K562 (cell line): ENCODE measurements at regions not wholly inside any gene's neighbourhood (a gene's known extent, or its start where the extent isn't known, plus 50 kb on each side); places are given as distances from the start of the nearest gene placed in this dataset.

ENCODE experiments used
- ATAC-seq: fragments of 200-7000 bp; cut with Tn5 transposase; 3 replicates; pipeline ENCODE4 v1.9.1; 2020; ENCODE audit warnings: moderate library complexity
- BruUV-seq: library from RNA; stranded (reverse); fragments of 400-500 nt; replicated peaks from 2 replicates; lab custom pipeline; 2021; lab: Mats Ljungman, UMichigan
- CTCF ChIA-PET: fragments of 300-600 bp; formaldehyde crosslinking; extraction: SDS; loops from one replicate; lab custom pipeline; 2021; ENCODE audit warnings: low intra/inter-chr PET ratio; lab: Yijun Ruan, JAX
- POLR2A ChIA-PET: fragments of 300-600, 350-650 bp; sonication (Branson Sonifier 250); formaldehyde crosslinking; extraction: SDS; loops from one replicate; lab custom pipeline; 2021; ENCODE audit warnings: antibody characterized with exemption, inconsistent platforms; lab: Yijun Ruan, JAX
- DNase-seq, 4 experiments: peaks; one replicate each; pipeline versions ENCODE4 v3.0.0 to v3.0.0-alpha.2; 2011 to 2018; ENCODE audit warnings: low spot score in 3 of 4, mixed read lengths in 3 of 4; ENCODE audit errors: extremely low read depth in 1 of 4
- FAIRE-seq: peaks from 2 replicates; lab custom pipeline; 2011; peaks lifted over from hg19 to GRCh38; lab: Jason Lieb, UNC
- H2AFZ ChIP-seq: 2 replicates; pipeline ENCODE4 v1.6.0; 2011; ENCODE audit warnings: low read depth, low read length, control low read depth, inconsistent platforms
- H3K27ac ChIP-seq: fragments of 200-600 bp; 3 replicates; pipeline ENCODE4 v1.8.0; 2011; ENCODE audit warnings: low read depth, mild to moderate bottlenecking, control low read depth, inconsistent platforms, low read length, moderate library complexity, mixed read lengths; ENCODE audit errors: extremely low read depth
- H3K27me3 ChIP-seq, 2 experiments: fragments of 300-600 bp in 1 of 2; 2 replicates in 1 of 2; 3 replicates in 1 of 2; pipeline versions ENCODE4 v1.6.0 to v1.8.0; 2011; ENCODE audit warnings: inconsistent platforms in 2 of 2, low read length in 2 of 2, mild to moderate bottlenecking in 1 of 2, mixed read lengths in 1 of 2, moderate library complexity in 1 of 2; ENCODE audit not compliant: control insufficient read depth in 2 of 2, insufficient read depth in 2 of 2
- H3K36me3 ChIP-seq: fragments of 300-600 bp; 3 replicates; pipeline ENCODE4 v1.8.0; 2011; ENCODE audit warnings: mild to moderate bottlenecking, low read length, inconsistent platforms; ENCODE audit not compliant: control insufficient read depth, insufficient read depth
- H3K4me1 ChIP-seq, 2 experiments: fragments of 200-600 bp in 1 of 2; replicated peaks in 1 of 2; 2 replicates in 1 of 2; 3 replicates in 1 of 2; pipeline versions ENCODE4 v1.5.1 to v1.8.0; 2011; ENCODE audit warnings: inconsistent platforms in 2 of 2, low read length in 2 of 2, mild to moderate bottlenecking in 1 of 2, mixed read lengths in 1 of 2, moderate library complexity in 1 of 2; ENCODE audit not compliant: control insufficient read depth in 2 of 2, insufficient read depth in 2 of 2
- H3K4me2 ChIP-seq: 2 replicates; pipeline ENCODE4 v1.6.1; 2011; ENCODE audit warnings: low read length, control low read depth, inconsistent platforms, mixed read lengths; ENCODE audit not compliant: insufficient read depth
- H3K4me3 ChIP-seq: fragments of 200-600 bp; sonication (generic), shearing (Covaris generic); 2 replicates; pipeline ENCODE4 v1.5.1; 2016; ENCODE audit warnings: control low read depth, inconsistent platforms
- H3K79me2 ChIP-seq: fragments of 200-600 bp; 3 replicates; pipeline ENCODE4 v1.8.0; 2011; ENCODE audit warnings: low read length, inconsistent platforms; ENCODE audit not compliant: control insufficient read depth, insufficient read depth
- H3K9ac ChIP-seq, 2 experiments: 2 replicates each; pipeline versions ENCODE4 v1.6.0 to v1.6.1; 2011; ENCODE audit warnings: low read depth in 2 of 2, low read length in 2 of 2, control low read depth in 1 of 2, inconsistent platforms in 1 of 2, mild to moderate bottlenecking in 1 of 2, mixed read lengths in 1 of 2; ENCODE audit not compliant: insufficient read depth in 1 of 2
- H3K9me1 ChIP-seq: one replicate; pipeline ENCODE4 v1.6.0; 2011; ENCODE audit warnings: inconsistent platforms, mild to moderate bottlenecking, low read length, moderate library complexity; ENCODE audit not compliant: control insufficient read depth, insufficient read depth
- H3K9me3 ChIP-seq: replicated peaks from 2 replicates; pipeline ENCODE4 v1.5.1; 2011; ENCODE audit warnings: low read depth, low read length, inconsistent platforms; ENCODE audit not compliant: control insufficient read depth, insufficient read depth
- H4K20me1 ChIP-seq: replicated peaks from 2 replicates; pipeline ENCODE4 v1.6.1; 2011; ENCODE audit warnings: low read length, inconsistent platforms, mixed read lengths; ENCODE audit not compliant: control insufficient read depth, insufficient read depth
- ATF4 ChIP-seq: fragments of 450-650 bp; formaldehyde crosslinking; IDR thresholded peaks from 2 replicates; pipeline ENCODE4 v1.4.0; 2022; ENCODE audit warnings: mild to moderate bottlenecking, moderate library complexity
- CAMTA2 ChIP-seq: fragments of 250-450 bp; sonication (Bioruptor Pico); conservative IDR thresholded peaks from 2 replicates; pipeline ENCODE4 v1.5.1; 2022
- CXXC5 ChIP-seq: fragments of 250-450 bp; sonication (Bioruptor Pico); IDR thresholded peaks from 2 replicates; pipeline ENCODE4 v1.8.0; 2022; ENCODE audit warnings: inconsistent platforms, mild to moderate bottlenecking, moderate library complexity
- FOXM1 ChIP-seq, 2 experiments: fragments of 450-650 bp in 1 of 2; sonication (generic) in 1 of 2; formaldehyde crosslinking in 1 of 2; IDR thresholded peaks; 2 replicates each; pipeline versions ENCODE4 v1.6.1 to v1.9.0; 2017 to 2022; ENCODE audit warnings: low read depth in 2 of 2, mild to moderate bottlenecking in 2 of 2, missing genetic modification reagents in 1 of 2, moderate library complexity in 1 of 2
- MAFG ChIP-seq: fragments of 450-650 bp; conservative IDR thresholded peaks from 2 replicates; pipeline ENCODE4 v1.6.1; 2016; ENCODE audit warnings: missing genetic modification characterization, missing compliant biosample characterization
- MEF2D ChIP-seq: conservative IDR thresholded peaks from 2 replicates; pipeline ENCODE4 v1.6.1; 2016; ENCODE audit warnings: low read depth, missing genetic modification characterization, missing compliant biosample characterization
- MXD1 ChIP-seq: fragments of 250-450 bp; sonication (Bioruptor Pico); IDR thresholded peaks from 2 replicates; pipeline ENCODE4 v1.8.0; 2021; ENCODE audit warnings: borderline replicate concordance, mild to moderate bottlenecking, moderate library complexity; ENCODE audit not compliant: poor library complexity, severe bottlenecking
- NFATC3 ChIP-seq: fragments of 450-650 bp; IDR thresholded peaks from 2 replicates; pipeline ENCODE4 v1.6.1; 2017; ENCODE audit warnings: mild to moderate bottlenecking
- PURB ChIP-seq: sonication (generic); formaldehyde crosslinking; IDR thresholded peaks from 2 replicates; pipeline ENCODE4 v1.9.0; 2021; ENCODE audit warnings: low read depth, mild to moderate bottlenecking, missing genetic modification reagents
- RBBP5 ChIP-seq: fragments of 200-600 bp; sonication (generic); IDR thresholded peaks from 2 replicates; pipeline ENCODE4 v1.6.1; 2012; ENCODE audit warnings: borderline replicate concordance, mild to moderate bottlenecking, low read length, control low read depth, inconsistent platforms; ENCODE audit not compliant: insufficient read depth, poor library complexity, severe bottlenecking
- SMAD2 ChIP-seq: fragments of 150-350 bp; IDR thresholded peaks from 2 replicates; pipeline ENCODE4 v1.6.1; 2014; ENCODE audit warnings: low read depth, mild to moderate bottlenecking, low read length
- ZBTB7A ChIP-seq: IDR thresholded peaks from 2 replicates; pipeline ENCODE4 v1.6.1; 2011; ENCODE audit warnings: low read depth, mild to moderate bottlenecking, low read length, moderate library complexity, borderline replicate concordance; ENCODE audit not compliant: control insufficient read depth
- ZEB2 ChIP-seq: fragments of 450-650 bp; IDR thresholded peaks from 2 replicates; pipeline ENCODE4 v1.6.1; 2016
- ZKSCAN1 ChIP-seq: fragments of 150-350 bp; IDR thresholded peaks from 2 replicates; pipeline ENCODE4 v1.6.1; 2016; ENCODE audit warnings: low read depth, low read length
- ZNF316 ChIP-seq: fragments of 450-650 bp; IDR thresholded peaks from 2 replicates; pipeline ENCODE4 v1.6.1; 2016
- ZNF395 ChIP-seq: fragments of 200-800 bp; sonication (Bioruptor generic); IDR thresholded peaks from 2 replicates; pipeline ENCODE4 v1.6.1; 2017; ENCODE audit warnings: missing genetic modification characterization, missing compliant biosample characterization
- WGBS: fragments of 100-300 bp; shearing (Covaris generic); methylation state at CpG from one replicate; pipeline ENCODE4 v1.1.6; 2016; ENCODE audit warnings: low coverage, mixed read lengths; ENCODE audit not compliant: insufficient coverage; ENCODE audit errors: missing lambda C conversion rate; 5-methylcytosine and 5-hydroxymethylcytosine counted together
- in situ Hi-C: fragments of 300-500 bp; cut with MboI; formaldehyde crosslinking; loops from 4 replicates; pipeline ENCODE4 v1.15.0; 2018; ENCODE audit warnings: inconsistent platforms, mixed read lengths
- intact Hi-C: fragments of 100-400 bp; cut with micrococcal nuclease; formaldehyde crosslinking; loops from 2 replicates; pipeline ENCODE4 v1.14.2; 2022

DNA sequence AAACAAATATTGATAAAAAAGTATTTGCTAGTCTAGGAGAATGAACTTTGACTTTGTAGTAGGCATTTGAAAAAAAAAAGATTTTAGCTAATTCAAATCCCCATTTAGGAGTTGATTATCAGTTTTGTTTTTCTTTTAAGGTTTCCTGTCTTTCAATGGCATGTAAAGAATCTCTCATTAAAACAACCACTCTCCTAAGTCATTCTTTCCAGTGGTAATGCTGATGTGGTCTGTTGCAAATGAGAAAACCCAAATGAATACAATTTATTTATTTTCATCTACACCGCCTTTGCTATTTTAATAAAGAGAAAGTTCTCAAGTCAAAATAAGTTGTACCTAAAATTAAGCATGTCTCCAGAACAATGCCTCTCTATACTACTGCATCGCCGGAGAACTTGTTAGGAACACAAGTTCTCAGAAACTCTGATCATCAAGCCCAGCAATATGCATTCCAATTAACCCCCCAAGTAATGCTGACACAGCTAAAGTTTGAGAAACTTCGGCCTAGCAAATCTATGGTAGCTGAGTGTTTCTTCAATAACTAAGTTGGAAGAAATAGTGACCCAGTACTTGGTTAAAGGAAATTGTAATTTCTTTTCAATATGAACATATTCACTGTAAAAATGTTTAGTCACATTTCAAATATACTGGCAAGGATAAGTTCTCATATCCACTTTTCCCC is 255.1 kb downstream of the PTPRC start (continued):
- TF ChIP-seq FOXM1 (IDR thresholded peaks at IDR 0.05; ENCODE audit: low read depth), result no peak
- TF ChIP-seq FOXM1 (CRISPR knock-in tag; IDR thresholded peaks at IDR 0.05; ENCODE audit: low read depth), result no peak
- peak; percentile 60 for TF ChIP-seq MAFG (tag)
- no peak for TF ChIP-seq ZNF395
- TF ChIP-seq ZNF316, result peak; percentile 62
- no peak for TF ChIP-seq ATF4 (CRISPR knock-in tag)
- no peak for TF ChIP-seq PURB (CRISPR knock-in tag)
- TF ChIP-seq, all 486 proteins: peak for 5

DNA sequence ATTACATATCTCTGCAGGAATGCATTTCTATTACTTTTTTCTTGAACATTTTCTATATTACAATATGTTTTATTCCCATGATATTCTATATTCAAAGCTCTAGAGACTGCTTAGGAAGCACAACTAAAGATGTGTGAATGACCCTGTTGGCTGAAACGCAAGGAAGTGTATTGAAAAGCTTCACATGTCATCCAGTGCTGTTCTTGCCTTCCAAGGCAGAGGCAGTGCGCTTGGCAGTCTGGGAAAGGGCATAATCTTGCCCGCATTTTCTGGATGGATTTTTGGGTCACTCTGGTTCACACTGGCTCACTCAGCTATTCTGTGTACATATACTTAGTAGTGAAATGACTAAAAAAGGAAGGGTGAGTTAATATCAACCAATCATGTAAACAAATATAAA is 262.4 kb downstream of the PTPRC start:
- POLR2A ChIA-PET, result no interaction called here
- Histone ChIP-seq H3K79me2 (no peaks in the 10 kb centered on the region), H4K20me1 (no peaks in the 10 kb centered on the region), H3K4me2 (no peak overlapping the region), H3K27me3 (no peaks in the 10 kb centered on the region), H3K4me1 (no peaks in the 10 kb centered on the region), H3K9me1 (no peaks in the 10 kb centered on the region), H3K4me3 (no peak overlapping the region), H3K9ac (no peak overlapping the region), H3K27ac (no peak overlapping the region), H2AFZ (no peak overlapping the region), H3K9me3 (no peaks in the 10 kb centered on the region), H3K36me3 (no peaks in the 10 kb centered on the region)
- in situ Hi-C loops (no loop called here), intact Hi-C loops (no loop called here)
- ATAC-seq, result no peak
- 0% methylated on average over 3 of the region's 3 CpGs for WGBS
- no peak for DNase-seq
- no TSS peak for BruUV-seq
- CTCF ChIA-PET, result no interaction called here
- no peak for FAIRE-seq
- no peak for TF ChIP-seq CXXC5
- no peak for TF ChIP-seq FOXM1 (IDR thresholded peaks at IDR 0.05; ENCODE audit: low read depth)
- no peak for TF ChIP-seq FOXM1 (CRISPR knock-in tag; IDR thresholded peaks at IDR 0.05; ENCODE audit: low read depth)
- TF ChIP-seq ZEB2, result no peak
- TF ChIP-seq ZBTB7A, result no peak
- TF ChIP-seq MXD1 (CRISPR knock-in tag), result no peak
- no peak for TF ChIP-seq SMAD2
- no peak for TF ChIP-seq CAMTA2 (CRISPR knock-in tag)
- TF ChIP-seq ZNF395, result no peak
- TF ChIP-seq MEF2D, result no peak
- TF ChIP-seq RBBP5, result no peak
- TF ChIP-seq NFATC3, result no peak
- no peak for TF ChIP-seq ZKSCAN1
